ENCODE measurements at regions not wholly inside any gene's neighbourhood (a gene's known extent, or its start where the extent isn't known, plus 50 kb on each side); places are given as distances from the start of the nearest gene placed in this dataset.

GRCh38 chr4:135684001-135684400 lies 1482.4 kb upstream of the PABPC4L start:
- intact Hi-C loops (cut with DNase I) = no loop called here
- no peak for DNase-seq (ENCODE audit: missing footprints)

GRCh38 chr4:135672202-135672601 lies 1470.6 kb upstream of the PABPC4L start:
- no peak for ATAC-seq
- no peak for DNase-seq (ENCODE audit: missing footprints)
- intact Hi-C loops (cut with DNase I) = no loop called here

More at GRCh38 chr4:135684001-135684400, 1482.4 kb upstream of the PABPC4L start:
- ATAC-seq = no peak

GRCh38 chr4:135670548-135670947 lies 1469.0 kb upstream of the PABPC4L start:
- intact Hi-C loops (cut with DNase I) = no loop called here
- no peak for DNase-seq (ENCODE audit: missing footprints)

More at GRCh38 chr4:135670548-135670947, 1469.0 kb upstream of the PABPC4L start:
- no peak for ATAC-seq

Measured in Right ventricle myocardium inferior (tissue), 1 donor.